GM13977 (cell line): ENCODE measurements at regions not wholly inside any gene's neighbourhood (a gene's known extent, or its start where the extent isn't known, plus 50 kb on each side); places are given as distances from the start of the nearest gene placed in this dataset.
A peak's percentile ranks its signal among the peaks of the same experiment; 100 is the strongest.

Experiments
- DNase-seq: peaks from one replicate; pipeline ENCODE4 v3.0.0; 2012; ENCODE audit warnings: low spot score
- in situ Hi-C: fragments of 300-500 bp; cut with MboI; formaldehyde crosslinking; loops from one replicate; pipeline ENCODE4 v1.12.0; 2022; ENCODE audit warnings: low sequenced_read_pairs, low pct_unique_long_range_greater_than_20kb, mixed read lengths, inconsistent platforms; ENCODE audit not compliant: unreplicated experiment
- TF ChIP-seq, protein P1 (sequence below): IDR thresholded peaks from 2 replicates; pipeline ENCODE4 v1.5.1; 2012; ENCODE audit warnings: mild to moderate bottlenecking, control low read depth; ENCODE audit not compliant: insufficient read depth; ENCODE audit errors: extremely low read depth, missing control alignments

GRCh38 chr2:59938181-59938580 lies 615.3 kb downstream of the BCL11A start:
- in situ Hi-C loops, result no loop called here
- no peak for DNase-seq
- TF ChIP-seq, protein P1, sequence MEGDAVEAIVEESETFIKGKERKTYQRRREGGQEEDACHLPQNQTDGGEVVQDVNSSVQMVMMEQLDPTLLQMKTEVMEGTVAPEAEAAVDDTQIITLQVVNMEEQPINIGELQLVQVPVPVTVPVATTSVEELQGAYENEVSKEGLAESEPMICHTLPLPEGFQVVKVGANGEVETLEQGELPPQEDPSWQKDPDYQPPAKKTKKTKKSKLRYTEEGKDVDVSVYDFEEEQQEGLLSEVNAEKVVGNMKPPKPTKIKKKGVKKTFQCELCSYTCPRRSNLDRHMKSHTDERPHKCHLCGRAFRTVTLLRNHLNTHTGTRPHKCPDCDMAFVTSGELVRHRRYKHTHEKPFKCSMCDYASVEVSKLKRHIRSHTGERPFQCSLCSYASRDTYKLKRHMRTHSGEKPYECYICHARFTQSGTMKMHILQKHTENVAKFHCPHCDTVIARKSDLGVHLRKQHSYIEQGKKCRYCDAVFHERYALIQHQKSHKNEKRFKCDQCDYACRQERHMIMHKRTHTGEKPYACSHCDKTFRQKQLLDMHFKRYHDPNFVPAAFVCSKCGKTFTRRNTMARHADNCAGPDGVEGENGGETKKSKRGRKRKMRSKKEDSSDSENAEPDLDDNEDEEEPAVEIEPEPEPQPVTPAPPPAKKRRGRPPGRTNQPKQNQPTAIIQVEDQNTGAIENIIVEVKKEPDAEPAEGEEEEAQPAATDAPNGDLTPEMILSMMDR, result no peak

DNA sequence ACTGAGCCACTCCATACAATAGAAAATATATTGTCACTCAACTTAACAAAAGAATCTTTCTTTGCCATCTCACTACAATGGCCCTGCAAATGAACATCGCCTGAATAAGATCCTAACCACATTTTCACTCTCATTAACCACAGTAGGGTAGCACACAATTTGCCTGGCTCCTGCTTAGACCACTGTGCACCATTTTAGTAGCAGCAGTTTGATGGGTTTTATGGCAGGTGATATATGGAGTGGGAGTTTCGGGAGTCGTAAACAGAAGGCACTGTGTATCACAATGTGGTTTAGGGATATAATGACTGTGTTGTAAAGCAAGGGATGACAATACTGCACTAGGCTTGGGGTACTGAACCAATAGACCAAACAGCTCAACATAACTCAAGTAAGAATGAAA lies 617.4 kb downstream of the BCL11A start:
- in situ Hi-C loops, result no loop called here
- DNase-seq, result no peak
- TF ChIP-seq, protein P1, result no peak

DNA sequence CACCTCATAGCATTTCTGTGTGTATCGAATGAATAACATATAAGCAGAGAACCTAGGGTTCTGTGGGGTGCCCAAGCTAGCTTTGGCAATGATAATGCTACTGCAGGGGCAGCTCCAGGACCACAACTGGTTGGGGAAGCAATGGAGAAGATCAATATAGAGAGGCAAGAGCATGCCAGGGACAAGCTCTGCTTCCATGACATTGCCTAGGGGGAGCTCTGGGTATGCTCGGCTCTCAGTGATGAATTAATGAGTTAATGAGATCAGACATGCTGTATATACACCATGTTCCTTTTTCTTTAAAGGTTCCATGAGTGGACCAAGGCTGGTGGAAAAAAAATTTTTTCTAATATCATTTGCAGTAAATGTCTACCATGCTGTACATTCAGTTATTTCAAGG lies 618.4 kb downstream of the BCL11A start:
- in situ Hi-C loops, result no loop called here
- TF ChIP-seq, protein P1, result no peak
- no peak for DNase-seq

GRCh38 chr2:59933948-59934347 lies 619.5 kb downstream of the BCL11A start:
- DNase-seq, result no peak
- in situ Hi-C loops, result no loop called here
- TF ChIP-seq, protein P1, result no peak

- TF ChIP-seq, protein P1, result peak; percentile 21
- DNase-seq, result no peak
- in situ Hi-C loops, result no loop called here
These were observed 621.1 kb downstream of the BCL11A start for GRCh38 chr2:59932341-59932740.

GRCh38 chr2:59930430-59930829 lies 623.0 kb downstream of the BCL11A start:
- in situ Hi-C loops, result no loop called here
- no peak for DNase-seq
- TF ChIP-seq, protein P1, result no peak

GRCh38 chr2:59926731-59927130 lies 626.7 kb downstream of the BCL11A start:
- in situ Hi-C loops, result no loop called here
- TF ChIP-seq, protein P1, result no peak
- DNase-seq, result no peak
